ENCODE measurements at regions not wholly inside any gene's neighbourhood (a gene's known extent, or its start where the extent isn't known, plus 50 kb on each side); places are given as distances from the start of the nearest gene placed in this dataset.
"Not testable (repeated sequence)": the region's sequence is repeated elsewhere in the genome, so short reads cannot be mapped to it uniquely, and the experiment has no call there.

DNA sequence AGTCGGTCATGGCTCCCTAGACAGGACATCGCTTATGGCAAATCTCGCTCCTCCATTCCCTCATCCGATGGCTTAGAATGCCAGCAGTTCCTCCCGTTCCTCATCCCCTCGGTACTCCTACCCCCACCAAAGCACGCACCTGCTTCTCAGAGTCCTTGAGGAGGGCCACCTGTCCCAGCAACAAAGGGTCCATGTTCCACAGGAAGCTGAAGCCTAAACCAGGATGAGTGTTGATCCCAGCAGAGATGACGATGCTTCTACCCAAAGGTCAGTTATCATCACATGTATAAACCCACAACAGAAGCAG is 111.2 kb downstream of the THBS2 start:
- no peak for DNase-seq

DNA sequence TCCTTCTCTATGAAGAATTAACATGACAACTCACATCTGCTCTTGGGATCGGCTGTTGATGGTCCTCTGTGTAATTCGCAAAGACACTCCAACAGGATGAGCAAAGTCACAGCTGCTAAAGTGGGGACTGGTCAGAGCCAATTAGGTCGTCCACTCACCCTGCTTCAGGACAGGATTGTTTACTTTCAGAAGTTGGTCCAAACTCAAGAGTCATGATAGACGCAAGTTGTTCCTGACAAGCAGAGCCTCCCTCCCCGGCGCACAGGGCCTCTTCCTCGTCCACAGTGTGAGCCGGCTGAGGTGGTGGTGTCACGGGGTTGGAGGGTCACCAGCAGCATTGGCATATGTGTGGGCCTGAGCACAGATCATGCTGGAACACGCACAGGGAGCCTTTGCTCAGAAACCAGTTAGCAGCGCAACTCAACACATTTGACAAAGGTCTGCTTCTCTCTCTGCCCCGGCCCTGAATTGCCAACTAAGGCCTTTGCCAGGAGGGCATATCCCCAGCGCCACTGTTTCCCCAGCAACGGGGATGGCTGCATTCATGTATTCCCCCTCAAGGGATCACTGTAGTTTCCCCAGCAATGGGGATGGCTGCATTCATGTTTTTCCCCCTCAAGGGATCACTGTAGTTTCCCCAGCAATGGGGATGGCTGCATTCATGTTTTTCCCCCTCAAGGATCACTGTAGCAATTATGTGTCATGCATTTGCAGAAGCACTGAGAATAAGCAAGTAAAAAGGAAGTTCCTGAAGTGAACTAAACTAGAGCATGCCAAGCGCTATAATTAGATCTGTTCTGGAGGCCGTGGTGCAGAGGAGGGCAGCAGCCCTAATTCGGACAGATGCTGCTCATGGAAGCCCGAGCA is 111.7 kb downstream of the THBS2 start:
- no peak for DNase-seq

DNA sequence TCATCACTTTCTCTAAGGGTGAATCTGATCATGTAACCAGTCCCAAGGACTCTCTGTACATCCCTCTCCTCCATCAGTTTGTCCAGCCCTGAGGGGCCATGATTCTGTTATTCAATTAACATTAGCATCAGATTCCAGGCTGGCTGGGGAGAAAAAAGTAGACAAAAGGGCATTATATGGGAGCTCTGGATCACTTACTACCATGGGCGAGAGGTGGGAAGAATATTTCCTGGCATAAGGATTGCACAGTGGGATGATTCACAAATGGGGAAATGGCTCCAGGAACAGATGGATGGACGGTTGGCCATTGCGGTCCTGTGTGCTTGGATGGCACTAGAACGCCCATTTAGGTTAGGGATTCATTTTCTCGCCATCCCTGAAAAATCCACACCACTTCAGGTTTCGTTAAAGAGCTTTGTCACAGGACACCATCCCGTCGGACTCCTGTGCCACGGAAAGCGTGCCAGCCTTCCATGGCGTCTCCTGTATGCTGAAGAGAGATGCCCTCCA is 112.6 kb downstream of the THBS2 start:
- DNase-seq, result no peak

DNA sequence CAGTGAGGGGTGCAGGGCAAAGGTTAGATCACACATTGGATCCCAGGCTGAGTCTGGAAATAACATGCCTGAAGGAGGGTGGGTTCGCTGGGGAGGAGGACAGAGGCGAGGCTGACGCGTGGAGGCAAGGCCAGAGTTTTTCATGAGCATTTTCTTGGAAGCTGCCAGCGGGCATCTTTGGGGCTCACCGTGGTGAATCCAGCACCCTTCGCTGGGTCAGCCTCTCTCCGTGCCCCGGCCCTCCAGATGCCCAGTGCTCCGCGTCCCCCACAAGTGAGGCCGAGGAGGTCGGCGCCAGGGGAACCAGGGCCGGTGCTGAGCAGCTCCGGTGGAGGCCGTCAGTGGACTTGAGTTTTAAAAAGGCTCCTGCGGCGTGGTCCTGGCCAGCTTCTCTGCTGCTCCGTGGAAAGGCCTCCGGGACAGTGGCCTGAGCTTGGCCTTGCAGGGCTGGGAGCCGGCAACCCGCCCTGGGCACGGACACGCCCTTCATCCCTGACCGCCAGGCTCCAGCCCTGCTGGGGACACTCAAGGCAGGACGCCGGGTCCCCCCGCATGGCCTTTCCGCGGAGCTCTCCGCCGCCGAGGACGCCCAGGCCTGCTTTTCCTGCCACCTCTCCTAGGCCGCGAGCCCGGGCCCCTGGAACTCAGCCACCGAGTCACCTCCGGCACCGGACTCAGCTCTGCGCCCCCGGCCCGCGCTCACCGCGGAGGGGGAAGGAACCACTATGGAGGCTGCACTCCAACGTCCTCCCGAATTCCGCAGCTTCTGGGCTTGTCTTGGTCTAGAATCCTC is 114.3 kb downstream of the THBS2 start:
- no peak for DNase-seq

DNA sequence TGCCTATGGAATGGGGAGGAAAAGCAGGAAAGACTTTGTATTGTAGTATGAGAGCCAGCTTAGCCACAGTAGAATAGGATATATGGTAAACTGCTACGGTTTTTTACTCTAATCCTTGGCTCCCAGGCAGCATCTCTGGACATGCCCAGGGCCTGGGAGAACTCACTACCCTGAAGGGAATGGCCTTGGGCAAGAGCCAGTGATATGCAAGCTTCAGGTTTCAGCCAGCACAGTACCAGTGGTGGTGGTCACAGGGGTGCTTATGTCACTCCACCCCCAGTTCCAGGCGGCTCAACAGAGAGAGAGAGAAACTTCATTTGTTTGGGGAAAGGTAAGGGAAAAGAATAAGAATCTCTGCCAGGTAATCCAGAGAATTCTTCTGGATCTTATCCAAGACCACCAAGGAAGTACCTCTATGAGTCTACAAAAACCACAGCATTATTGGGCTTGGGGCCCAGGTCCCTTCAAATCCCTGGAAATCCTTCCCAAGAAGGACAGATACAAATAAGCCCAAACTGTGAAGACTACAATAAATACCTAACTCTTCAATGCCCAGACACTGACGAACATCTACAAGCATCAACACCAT is 121.2 kb downstream of the THBS2 start:
- DNase-seq, result no peak

DNA sequence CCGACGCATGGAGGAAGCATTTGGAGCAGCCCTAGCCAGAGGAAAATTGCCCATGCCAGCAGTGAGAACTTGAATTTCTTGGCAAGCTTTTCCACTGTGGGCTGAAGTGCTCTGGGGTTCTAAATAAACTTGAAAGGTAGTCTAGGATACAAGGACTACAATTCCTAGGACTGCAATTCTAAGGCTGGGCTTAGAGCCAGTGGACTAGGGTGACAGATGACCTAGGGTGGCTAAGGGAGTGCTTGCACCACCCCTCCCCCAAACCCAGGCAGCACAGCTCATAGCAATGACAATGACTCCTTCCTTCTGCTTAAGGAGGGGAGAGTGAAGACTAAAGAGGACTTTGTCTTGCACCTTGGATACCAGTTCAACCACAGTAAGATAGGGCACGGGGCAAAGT is 122.3 kb downstream of the THBS2 start:
- DNase-seq, result no peak

DNA sequence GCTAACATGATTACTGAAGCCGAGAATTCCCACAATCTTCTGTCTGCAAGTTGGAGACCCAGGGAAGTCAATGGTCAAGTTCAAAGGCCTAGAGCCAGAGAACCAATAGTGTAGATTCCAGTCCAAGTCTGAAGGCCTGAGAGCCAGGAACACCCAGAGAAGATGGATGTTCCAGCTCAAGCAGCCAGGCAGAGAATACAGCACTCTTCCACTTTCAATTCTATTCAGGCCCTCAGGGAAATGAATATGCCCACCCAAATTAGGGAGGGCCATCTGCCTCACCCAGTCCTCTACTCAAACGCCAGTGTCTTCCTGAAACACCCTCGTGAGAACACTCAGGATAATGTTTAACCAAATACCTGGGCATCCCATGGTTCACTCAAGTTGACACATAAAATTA is 123.5 kb downstream of the THBS2 start:
- no peak for DNase-seq

DNA sequence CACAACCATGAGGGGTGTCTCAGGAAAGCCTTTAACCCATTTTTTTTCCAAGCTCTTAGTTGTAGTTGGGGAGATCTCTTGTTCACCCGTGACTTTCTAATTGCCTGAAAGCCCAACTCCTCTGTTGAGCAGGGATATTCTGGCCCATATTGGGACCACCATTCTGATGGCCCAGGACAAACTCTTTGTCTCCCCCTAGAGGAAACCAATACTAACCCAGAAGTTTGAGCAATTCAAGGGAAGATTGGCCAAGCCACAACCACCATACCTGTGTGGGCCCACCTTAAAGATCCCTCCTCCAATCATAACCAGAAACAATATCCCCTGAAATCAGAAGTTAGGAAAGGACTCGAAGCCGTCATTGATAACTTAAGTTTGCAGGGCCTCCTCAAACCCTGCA is 132.6 kb downstream of the THBS2 start:
- no peak for DNase-seq

DNA sequence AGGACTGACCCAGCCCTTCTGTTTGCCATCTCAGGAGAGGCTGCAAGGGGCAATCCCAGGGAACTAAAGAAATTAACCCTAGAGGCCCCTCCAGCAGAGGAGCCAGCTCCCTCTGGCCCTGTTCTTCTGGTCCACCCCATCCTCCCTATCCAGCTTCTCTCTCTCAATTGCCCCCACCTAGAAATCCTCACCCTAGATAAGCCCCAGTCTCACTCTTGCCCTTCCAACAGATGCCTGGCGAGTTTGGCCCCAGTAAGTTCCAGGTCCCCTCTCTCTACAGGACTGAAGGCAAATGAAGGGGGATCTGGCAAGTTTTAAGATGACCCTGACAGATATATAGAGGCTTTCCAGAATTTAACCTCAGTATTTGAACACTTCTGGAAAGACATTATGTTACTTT is 134.0 kb downstream of the THBS2 start:
- DNase-seq, result no peak

DNA sequence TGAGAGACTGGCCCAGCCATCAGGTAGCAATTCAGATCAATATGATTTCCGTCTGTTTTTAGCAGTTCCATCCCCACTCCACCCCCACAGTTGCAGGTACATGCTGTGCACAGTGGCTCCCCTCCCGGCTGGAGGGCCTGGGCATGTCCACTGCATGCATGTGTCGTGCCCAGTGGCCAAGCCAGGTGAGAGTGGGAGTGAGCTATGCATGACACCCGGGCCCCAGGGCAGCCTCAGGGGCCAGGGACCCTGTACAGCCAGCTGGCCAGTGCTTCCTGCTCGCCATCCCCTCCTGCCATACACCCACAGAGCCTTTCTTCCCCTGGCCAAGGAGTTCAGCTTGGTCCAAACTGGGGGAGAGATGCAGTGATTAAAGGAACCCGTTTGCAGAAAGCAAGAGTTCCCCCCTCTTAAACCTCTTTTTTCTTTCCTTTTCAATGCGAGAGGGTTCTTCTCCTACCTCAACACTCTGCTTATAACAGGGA is 135.3 kb downstream of the THBS2 start:
- DNase-seq, result no peak

DNA sequence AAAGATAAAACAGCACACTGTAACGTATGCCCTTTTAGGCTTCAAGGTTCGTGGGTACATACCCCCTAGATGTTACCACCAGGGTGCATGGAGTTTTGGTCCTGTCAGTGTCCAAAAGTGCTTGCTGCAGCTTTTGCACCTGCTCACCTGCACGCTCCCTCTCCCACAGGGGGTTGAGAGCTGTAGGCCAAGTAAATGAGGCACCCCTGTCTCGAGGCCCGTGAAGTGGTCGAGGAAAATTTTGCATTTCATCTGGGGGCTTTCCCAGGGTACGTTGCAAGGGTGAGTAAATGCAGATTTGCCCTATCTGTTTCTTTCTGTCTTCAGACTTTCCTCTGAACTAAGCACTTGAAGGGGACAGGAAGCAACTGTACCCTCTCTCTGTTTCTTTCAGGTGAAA is 136.0 kb downstream of the THBS2 start:
- DNase-seq, result no peak

DNA sequence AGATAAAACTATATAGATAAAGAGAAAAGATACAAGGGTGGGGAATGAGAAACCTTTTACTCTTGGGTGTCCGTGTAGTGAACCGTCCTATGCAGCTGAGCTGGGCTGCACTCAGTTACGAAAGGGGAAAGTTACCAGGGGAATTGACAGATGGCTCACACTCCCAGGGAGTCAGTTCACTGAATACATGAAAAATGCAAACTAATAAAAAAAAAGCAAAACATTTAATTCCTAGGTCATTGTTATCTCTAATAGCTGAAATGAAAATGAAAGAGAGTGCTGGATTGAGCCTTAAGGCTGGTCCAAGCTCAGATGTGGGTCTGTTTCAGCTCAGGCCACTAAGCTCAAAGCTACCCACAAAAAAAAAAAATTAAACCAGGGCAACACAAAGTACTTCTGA is 138.0 kb downstream of the THBS2 start:
- no peak for DNase-seq

DNA sequence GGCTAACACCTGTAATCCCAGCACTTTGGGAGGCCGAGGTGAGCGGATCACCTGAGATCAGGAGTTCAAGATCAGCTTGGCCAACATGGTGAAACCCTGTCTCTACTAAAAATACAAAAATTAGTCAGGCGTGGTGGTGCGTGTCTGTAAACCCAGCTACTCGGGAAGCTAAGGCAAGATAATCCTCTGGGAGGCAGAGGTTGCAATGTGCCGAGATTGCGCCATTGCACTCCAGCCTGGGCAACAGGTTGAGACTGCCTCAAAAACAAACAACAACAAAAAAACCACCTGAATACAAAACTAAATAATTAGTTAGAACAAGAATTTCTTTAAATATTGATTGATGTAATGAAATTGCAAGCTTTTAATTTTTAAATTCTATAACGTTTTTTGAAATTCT is 139.0 kb downstream of the THBS2 start:
- not testable (repeated sequence) for DNase-seq

DNA sequence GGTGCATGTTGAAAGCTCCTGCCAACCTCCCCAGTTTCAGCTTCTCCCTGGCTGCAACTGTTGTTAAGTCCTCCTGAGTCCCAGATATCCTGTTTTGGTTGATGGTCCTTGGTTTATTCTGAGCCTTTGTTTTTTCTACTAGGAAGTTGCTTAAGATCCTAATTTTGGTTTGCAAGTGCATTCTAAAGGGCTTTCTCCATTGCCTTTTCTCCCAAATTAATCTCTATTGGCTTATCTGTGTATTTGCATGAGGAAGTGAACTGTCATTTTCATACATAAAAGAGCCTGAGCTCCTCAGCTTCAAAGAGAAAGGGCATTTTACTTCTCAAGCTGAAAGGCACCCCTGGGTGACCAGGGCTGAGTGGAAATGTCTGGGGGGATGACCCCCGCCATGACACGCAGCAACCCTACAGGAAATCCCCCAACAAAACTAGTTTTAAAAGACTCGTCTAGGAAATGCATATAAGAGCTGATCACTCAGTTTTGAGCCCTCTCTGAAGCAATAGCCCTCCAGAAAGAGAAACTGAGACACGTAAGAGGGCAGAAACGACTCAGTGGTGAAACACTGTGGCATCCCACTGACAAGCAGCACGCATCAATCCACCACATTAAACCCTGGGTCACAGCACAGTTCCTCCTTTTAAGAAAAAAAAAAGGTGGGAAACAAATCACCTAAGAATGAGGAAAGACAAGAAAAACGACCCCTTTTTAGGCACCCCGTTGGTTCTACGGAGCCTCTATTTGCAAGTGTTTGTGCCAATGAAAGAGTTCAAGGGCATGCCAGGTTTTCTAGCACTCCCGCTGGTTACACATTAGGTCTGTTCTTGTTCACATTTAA is 140.9 kb downstream of the THBS2 start:
- DNase-seq, result no peak

DNA sequence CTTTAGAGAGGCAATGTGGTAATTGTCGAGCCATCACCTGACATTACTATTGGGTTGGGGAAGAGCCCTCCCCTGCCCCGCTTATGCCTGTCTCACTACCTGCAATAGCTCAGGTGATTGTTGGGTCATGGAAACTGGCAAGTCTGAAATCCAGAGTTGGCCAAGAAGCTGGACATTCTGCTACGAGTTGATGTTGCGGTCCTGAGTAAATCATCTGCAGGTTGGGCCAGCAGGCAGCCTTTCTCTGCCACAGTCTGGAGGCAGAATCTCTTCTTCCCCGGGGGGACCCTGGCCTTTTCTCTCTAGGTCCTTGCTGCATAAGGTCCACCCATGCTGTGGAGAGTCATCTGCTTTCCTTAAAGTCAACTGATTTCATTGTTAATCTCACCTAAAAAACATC is 142.4 kb downstream of the THBS2 start:
- DNase-seq, result no peak

DNA sequence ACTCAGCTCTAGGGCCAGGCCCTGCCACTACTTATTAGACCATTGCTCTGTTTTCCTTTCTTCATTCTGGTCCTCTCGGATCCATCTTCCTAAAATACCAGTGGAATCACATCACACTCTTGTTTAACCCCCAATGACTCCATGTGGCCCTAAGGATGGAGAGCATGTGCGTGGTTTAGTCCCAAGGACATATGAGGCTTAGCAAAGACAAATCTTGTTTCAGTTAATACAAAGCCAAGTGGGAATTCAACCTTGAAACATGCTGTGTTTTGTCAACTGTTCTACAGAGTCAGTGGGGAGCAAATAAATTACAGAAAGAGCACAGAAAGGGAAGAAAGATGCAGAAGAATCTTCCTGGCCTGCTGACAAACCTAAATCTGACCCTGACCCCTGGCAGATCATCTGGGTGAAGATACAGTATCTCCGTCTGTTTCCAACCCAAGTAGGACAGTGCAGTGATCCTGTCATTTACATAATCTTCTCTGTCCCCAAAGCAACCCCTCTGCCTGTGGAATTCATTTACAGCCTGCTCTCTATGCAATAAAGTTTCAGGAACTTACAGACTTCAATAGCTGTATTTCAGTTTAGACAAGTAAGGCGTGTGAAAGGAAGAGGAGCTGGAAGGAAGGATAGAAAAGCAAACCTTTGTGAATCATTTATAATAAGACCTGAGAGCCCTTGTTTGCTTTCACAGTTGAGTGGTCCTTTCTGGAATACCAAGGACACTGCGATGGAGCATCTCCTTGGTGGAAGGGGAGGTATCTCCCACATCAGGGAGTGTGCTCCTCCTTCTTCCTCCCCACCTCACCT is 144.0 kb downstream of the THBS2 start:
- DNase-seq, result no peak

DNA sequence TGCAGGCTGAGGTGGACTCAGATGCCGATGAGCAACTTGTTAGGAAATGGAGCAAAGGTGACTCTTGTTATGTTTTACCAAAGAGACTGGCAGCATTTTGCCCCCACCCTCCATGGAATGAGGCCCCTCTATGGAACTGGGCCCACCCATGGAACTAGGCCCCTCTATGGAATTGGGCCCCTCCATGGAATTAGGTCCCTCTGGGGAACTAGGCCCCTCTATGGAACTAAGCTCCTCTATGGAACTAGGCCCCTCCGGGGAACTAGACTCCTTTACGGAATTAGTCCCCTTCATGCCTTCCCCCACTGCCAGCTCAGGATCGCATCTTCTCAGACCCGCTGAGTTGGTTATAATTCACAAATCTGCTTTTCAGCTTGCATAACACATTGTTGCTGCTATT is 144.9 kb downstream of the THBS2 start:
- DNase-seq, result no peak

DNA sequence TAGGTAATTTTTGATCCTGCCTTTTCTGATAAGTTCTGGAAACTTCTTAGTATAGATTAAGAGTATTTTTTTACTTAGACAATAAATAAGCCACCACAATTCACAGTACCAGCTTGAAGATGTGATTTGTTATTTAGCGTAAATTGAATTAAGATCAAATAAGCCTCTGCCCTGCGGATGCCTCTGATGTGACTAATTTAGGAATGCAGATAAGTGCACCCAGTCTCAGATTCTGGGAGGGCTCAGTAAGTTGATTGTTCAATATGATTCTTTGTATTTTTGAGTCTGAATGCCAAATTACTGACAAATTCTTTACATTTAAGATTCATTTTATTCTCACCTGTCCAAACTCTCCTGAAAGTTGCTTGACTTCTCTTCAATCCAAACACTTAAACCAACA is 147.5 kb downstream of the THBS2 start:
- no peak for DNase-seq

DNA sequence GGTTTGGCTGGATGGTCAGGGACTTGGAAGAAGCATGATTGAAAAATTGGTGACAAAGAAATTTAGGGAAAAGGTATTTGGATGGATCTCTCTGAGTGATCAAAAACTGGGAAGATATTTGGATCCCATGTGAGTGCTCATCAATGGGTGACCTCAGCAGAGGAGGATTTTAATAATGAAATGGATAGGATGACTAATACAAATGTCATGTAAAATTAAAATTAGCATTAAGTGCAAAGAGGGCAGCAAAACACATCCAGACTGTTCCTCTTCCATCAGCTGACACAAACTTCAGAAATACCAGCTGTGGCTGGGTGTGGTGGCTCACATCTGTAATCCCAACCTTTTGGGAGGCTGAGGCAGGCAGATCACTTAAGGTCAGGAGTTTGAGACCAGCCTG is 151.7 kb downstream of the THBS2 start:
- DNase-seq, result no peak

DNA sequence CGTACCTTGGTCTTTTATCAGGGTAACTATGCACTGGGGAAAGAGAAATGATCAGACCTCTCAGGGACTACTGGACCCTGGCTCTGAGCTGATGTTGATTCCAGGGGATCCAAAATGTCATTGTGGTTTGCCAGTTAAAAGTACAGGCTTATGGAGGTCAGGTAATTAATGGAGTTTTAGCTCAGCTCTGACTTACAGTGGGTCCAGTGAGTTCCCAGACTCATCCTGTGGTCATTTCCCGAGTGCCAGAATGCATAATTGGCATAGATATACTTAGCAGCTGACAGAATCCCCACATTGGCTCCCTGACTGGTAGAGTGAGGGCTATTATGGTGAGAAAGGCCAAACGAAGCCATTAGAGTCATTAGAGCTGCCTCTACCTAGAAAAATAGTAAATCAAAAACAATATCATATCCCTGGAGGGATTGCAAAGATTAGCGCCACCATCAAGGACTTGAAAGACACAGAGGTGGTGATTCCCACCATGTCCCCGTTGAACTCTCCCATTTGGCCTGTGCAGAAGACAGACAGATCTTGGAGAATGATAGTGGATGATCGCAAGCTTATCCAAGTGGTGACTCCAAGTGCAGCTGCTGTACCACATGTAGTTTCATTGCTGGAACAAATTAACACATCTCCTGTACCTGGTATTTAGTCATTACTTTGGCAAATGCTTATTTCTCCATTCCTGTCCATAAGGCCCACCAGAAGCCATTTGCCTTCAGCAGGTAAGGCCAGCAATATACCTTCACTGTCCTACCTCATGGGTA is 152.4 kb downstream of the THBS2 start:
- no peak for DNase-seq
